Endothelial cell of umbilical vein (primary cell): ENCODE measurements at regions not wholly inside any gene's neighbourhood (a gene's known extent, or its start where the extent isn't known, plus 50 kb on each side); places are given as distances from the start of the nearest gene placed in this dataset.
A peak's percentile ranks its signal among the peaks of the same experiment; 100 is the strongest.

Source experiments
- BruUV-seq: library from RNA; stranded (reverse); fragments of 400-500 nt; replicated peaks from 2 replicates; lab custom pipeline; 2021; lab: Mats Ljungman, UMichigan
- CTCF ChIA-PET: fragments of 300-600, 350-600 bp; sonication (Branson Sonifier 250); formaldehyde crosslinking; loops from one replicate; lab custom pipeline; 2021; ENCODE audit warnings: antibody characterized with exemption, inconsistent platforms; lab: Charles Lee
- POLR2A ChIA-PET: fragments of 300-600, 350-600 bp; sonication (Branson Sonifier 250); formaldehyde crosslinking; loops from one replicate; lab custom pipeline; 2021; ENCODE audit warnings: antibody characterized with exemption, inconsistent platforms; lab: Charles Lee
- DNase-seq: peaks from one replicate; pipeline ENCODE4 v3.0.0-alpha.2; 2011; ENCODE audit warnings: low read depth, low spot score
- FAIRE-seq: peaks from 2 replicates; lab custom pipeline; 2011; peaks lifted over from hg19 to GRCh38; lab: Jason Lieb, UNC
- H2AFZ ChIP-seq: 2 replicates; pipeline ENCODE4 v1.6.0; 2012; ENCODE audit warnings: low read depth, low read length, control low read depth, inconsistent platforms
- H3K27ac ChIP-seq: 2 replicates; pipeline ENCODE4 v1.5.1; 2011; ENCODE audit warnings: low read depth, mild to moderate bottlenecking, control low read depth, low read length, moderate library complexity; ENCODE audit not compliant: insufficient read depth
- H3K27me3 ChIP-seq, 2 experiments: 2 replicates each; pipeline versions ENCODE4 v1.6.0 to v1.6.1; 2011; ENCODE audit warnings: low read length in 2 of 2, mixed read lengths in 1 of 2; ENCODE audit not compliant: control insufficient read depth in 2 of 2, insufficient read depth in 2 of 2
- H3K36me3 ChIP-seq, 2 experiments: 2 replicates in 1 of 2; 3 replicates in 1 of 2; pipeline ENCODE4 v1.5.1; 2011; ENCODE audit warnings: low read length in 2 of 2, mild to moderate bottlenecking in 1 of 2, moderate library complexity in 1 of 2; ENCODE audit not compliant: control insufficient read depth in 2 of 2, insufficient read depth in 2 of 2; ENCODE audit errors: extremely low read depth in 1 of 2
- H3K4me1 ChIP-seq: 3 replicates; pipeline ENCODE4 v1.5.1; 2011; ENCODE audit warnings: mild to moderate bottlenecking, low read length; ENCODE audit not compliant: control insufficient read depth, insufficient read depth; ENCODE audit errors: extremely low read depth
- H3K4me2 ChIP-seq: 2 replicates; pipeline ENCODE4 v1.6.1; 2011; ENCODE audit warnings: low read length, control low read depth, mixed read lengths; ENCODE audit not compliant: insufficient read depth
- H3K4me3 ChIP-seq, 3 experiments: fragments of 200-600 bp in 1 of 3; sonication (generic), shearing (Covaris generic) in 1 of 3; replicated peaks in 1 of 3; 2 replicates each; pipeline ENCODE4 v1.5.1; 2011 to 2016; ENCODE audit warnings: control low read depth in 3 of 3, low read length in 3 of 3, mild to moderate bottlenecking in 2 of 3, inconsistent platforms in 1 of 3, low read depth in 1 of 3, moderate library complexity in 1 of 3; ENCODE audit not compliant: insufficient read depth in 1 of 3
- H3K79me2 ChIP-seq: 2 replicates; pipeline ENCODE4 v1.6.0; 2012; ENCODE audit warnings: low read length, inconsistent platforms; ENCODE audit not compliant: control insufficient read depth, insufficient read depth
- H3K9ac ChIP-seq: replicated peaks from 2 replicates; pipeline ENCODE3; 2011; ENCODE audit warnings: low read length, control low read depth; ENCODE audit not compliant: insufficient read depth; ENCODE audit errors: extremely low read depth
- H3K9me1 ChIP-seq: replicated peaks from 3 replicates; pipeline ENCODE4 v1.6.0; 2011; ENCODE audit warnings: mild to moderate bottlenecking, low read length; ENCODE audit not compliant: control insufficient read depth, insufficient read depth; ENCODE audit errors: extremely low read depth
- H3K9me3 ChIP-seq: replicated peaks from 2 replicates; pipeline ENCODE4 v1.5.1; 2012; ENCODE audit warnings: low read length, inconsistent platforms; ENCODE audit not compliant: control insufficient read depth, insufficient read depth
- H4K20me1 ChIP-seq: replicated peaks from 2 replicates; pipeline ENCODE3; 2011; ENCODE audit warnings: mild to moderate bottlenecking, low read length; ENCODE audit not compliant: control insufficient read depth, insufficient read depth; ENCODE audit errors: extremely low read depth
- EZH2 ChIP-seq: IDR thresholded peaks from 2 replicates; pipeline ENCODE4 v1.6.1; 2012; ENCODE audit warnings: borderline replicate concordance, low read depth, mild to moderate bottlenecking, moderate library complexity, low read length, inconsistent platforms; ENCODE audit not compliant: severe bottlenecking
- FOS ChIP-seq: IDR thresholded peaks from 2 replicates; pipeline ENCODE4 v1.6.1; 2011; ENCODE audit warnings: mild to moderate bottlenecking, low read length, moderate library complexity, borderline replicate concordance; ENCODE audit not compliant: insufficient read depth
- GATA2 ChIP-seq: IDR thresholded peaks from 2 replicates; pipeline ENCODE4 v1.7.0; 2011; ENCODE audit warnings: low read depth, mild to moderate bottlenecking, moderate library complexity, mixed read lengths, low read length; ENCODE audit not compliant: insufficient read length, insufficient read depth
- JUN ChIP-seq: IDR thresholded peaks from 2 replicates; pipeline ENCODE4 v1.6.1; 2011; ENCODE audit warnings: borderline replicate concordance, low read depth; ENCODE audit not compliant: insufficient read length, insufficient read depth
- MYC ChIP-seq: IDR thresholded peaks from one replicate; pipeline ENCODE4 v1.6.1; 2011; ENCODE audit warnings: mild to moderate bottlenecking, low read depth, low read length
- POLR2A ChIP-seq: IDR thresholded peaks from 2 replicates; pipeline ENCODE4 v1.6.1; 2012; ENCODE audit warnings: low read depth, mild to moderate bottlenecking, control low read depth, low read length
- POLR2AphosphoS5 ChIP-seq: IDR thresholded peaks from 2 replicates; pipeline ENCODE4 v1.6.1; 2012; ENCODE audit warnings: low read depth, mild to moderate bottlenecking, control low read depth, low read length, moderate library complexity; ENCODE audit not compliant: insufficient read depth
- dilution Hi-C: fragments of 300-500 bp; cut with MboI; formaldehyde crosslinking; loops from one replicate; pipeline ENCODE4 v1.15.0; 2019; ENCODE audit warnings: low sequenced_read_pairs; ENCODE audit not compliant: extremely low pct_ligation_motif_present
- intact Hi-C: fragments of 100-400 bp; cut with micrococcal nuclease; formaldehyde crosslinking; loops from one replicate; pipeline ENCODE4 v1.10.0; 2022
- TF ChIP-seq, protein P1 (sequence below): IDR thresholded peaks from 2 replicates; pipeline ENCODE4 v1.6.1; 2011; ENCODE audit not compliant: insufficient read depth, insufficient read length
- TF ChIP-seq, protein P2 (sequence below), 2 donors: IDR thresholded peaks; 1 replicate in 1 of 2; 2 replicates in 1 of 2; pipeline ENCODE4 v1.5.1; 2011; ENCODE audit warnings: low read length in 2 of 2, mild to moderate bottlenecking in 2 of 2, moderate library complexity in 2 of 2, control low read depth in 1 of 2, inconsistent platforms in 1 of 2, low read depth in 1 of 2; ENCODE audit not compliant: insufficient read depth in 1 of 2; ENCODE audit errors: extremely low read depth in 1 of 2

- Histone ChIP-seq H3K27me3 (no peaks in the 10 kb centered on the region), H3K4me2 (peak overlapping the region; percentile 90), H3K9ac (peak overlapping the region; percentile 46), H3K4me1 (peaks cover 33% of the 10 kb centered on the region), H3K9me1 (no peaks in the 10 kb centered on the region), H3K9me3 (no peaks in the 10 kb centered on the region), H2AFZ (no peak overlapping the region), H3K79me2 (no peaks in the 10 kb centered on the region), H3K27ac (peak overlapping the region; percentile 91), H3K4me3 (peak overlapping the region in 1 of 3 experiments; percentile 9), H3K36me3 (no peaks in the 10 kb centered on the region), H4K20me1 (no peaks in the 10 kb centered on the region)
- intact Hi-C loops, result loop anchor here (1.0 to 5.0 kb wide), 6 partner anchors 9 to 271 kb away; no protein-coding TSS in a partner anchor
- ChIA-PET POLR2A (no interaction called here), CTCF (interaction anchor here (1.0 to 2.9 kb wide), 5 partner anchors 18 to 316 kb away, joined by 3 to 11 read pairs (median 5); no protein-coding TSS in a partner anchor)
- TF ChIP-seq, protein P1, sequence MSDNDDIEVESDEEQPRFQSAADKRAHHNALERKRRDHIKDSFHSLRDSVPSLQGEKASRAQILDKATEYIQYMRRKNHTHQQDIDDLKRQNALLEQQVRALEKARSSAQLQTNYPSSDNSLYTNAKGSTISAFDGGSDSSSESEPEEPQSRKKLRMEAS, result no peak
- TF ChIP-seq POLR2AphosphoS5, result no peak
- TF ChIP-seq FOS, result no peak
- no peak for TF ChIP-seq EZH2
- TF ChIP-seq GATA2, result no peak
- no peak for TF ChIP-seq POLR2A
- no peak for TF ChIP-seq JUN
- TF ChIP-seq MYC, result no peak
- TF ChIP-seq, protein P2, sequence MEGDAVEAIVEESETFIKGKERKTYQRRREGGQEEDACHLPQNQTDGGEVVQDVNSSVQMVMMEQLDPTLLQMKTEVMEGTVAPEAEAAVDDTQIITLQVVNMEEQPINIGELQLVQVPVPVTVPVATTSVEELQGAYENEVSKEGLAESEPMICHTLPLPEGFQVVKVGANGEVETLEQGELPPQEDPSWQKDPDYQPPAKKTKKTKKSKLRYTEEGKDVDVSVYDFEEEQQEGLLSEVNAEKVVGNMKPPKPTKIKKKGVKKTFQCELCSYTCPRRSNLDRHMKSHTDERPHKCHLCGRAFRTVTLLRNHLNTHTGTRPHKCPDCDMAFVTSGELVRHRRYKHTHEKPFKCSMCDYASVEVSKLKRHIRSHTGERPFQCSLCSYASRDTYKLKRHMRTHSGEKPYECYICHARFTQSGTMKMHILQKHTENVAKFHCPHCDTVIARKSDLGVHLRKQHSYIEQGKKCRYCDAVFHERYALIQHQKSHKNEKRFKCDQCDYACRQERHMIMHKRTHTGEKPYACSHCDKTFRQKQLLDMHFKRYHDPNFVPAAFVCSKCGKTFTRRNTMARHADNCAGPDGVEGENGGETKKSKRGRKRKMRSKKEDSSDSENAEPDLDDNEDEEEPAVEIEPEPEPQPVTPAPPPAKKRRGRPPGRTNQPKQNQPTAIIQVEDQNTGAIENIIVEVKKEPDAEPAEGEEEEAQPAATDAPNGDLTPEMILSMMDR (IDR thresholded peaks at IDR 0.05; ENCODE audit: extremely low read depth in 1 of 2, insufficient read depth in 1 of 2, low read depth in 1 of 2, low read length in 2 of 2), result no peak
- no peak for DNase-seq
- no peak for FAIRE-seq
- BruUV-seq, result TSS peak; percentile 88
- dilution Hi-C loops, result no loop called here
Observed at GRCh38 chr2:37560863-37561614, 110.4 kb downstream of the CDC42EP3 start.
